ENCODE measurements at regions not wholly inside any gene's neighbourhood (a gene's known extent, or its start where the extent isn't known, plus 50 kb on each side); places are given as distances from the start of the nearest gene placed in this dataset.
"Not testable (repeated sequence)": the region's sequence is repeated elsewhere in the genome, so short reads cannot be mapped to it uniquely, and the experiment has no call there.

GRCh38 chr2:16201848-16202247 lies 261.5 kb downstream of the MYCN start:
- Histone ChIP-seq H3K4me1 (ENCODE audit: insufficient read depth, insufficient read length) (peaks cover 5% of the 10 kb centered on the region), H3K9me3 (ENCODE audit: insufficient read depth, low read length) (peaks cover 4% of the 10 kb centered on the region; the same call in 1 of the 2 replicates), H3K27me3 (ENCODE audit: insufficient read depth, insufficient read length) (no peaks in the 10 kb centered on the region), H3K4me3 (ENCODE audit: insufficient read length, low read depth) (no peak overlapping the region), H3K36me3 (ENCODE audit: insufficient read depth, insufficient read length, low read length) (no peaks in the 10 kb centered on the region), H3K9ac (ENCODE audit: insufficient read length, low read depth) (no peak overlapping the region)
- DNase-seq (ENCODE audit: low read depth, low spot score): no peak
- TF ChIP-seq SUZ12 (IDR thresholded peaks at IDR 0.05; ENCODE audit: extremely low read depth, insufficient read depth, insufficient read length) (no peak), ZNF274 (IDR thresholded peaks at IDR 0.05; ENCODE audit: low read depth, low read length) (no peak), YY1 (IDR thresholded peaks at IDR 0.05; ENCODE audit: insufficient read depth, insufficient read length) (no peak)

GRCh38 chr2:16200554-16201193 lies 260.3 kb downstream of the MYCN start:
- peaks cover 7% of the 10 kb centered on the region for H3K4me1 ChIP-seq (ENCODE audit: insufficient read depth, insufficient read length)
- no peaks in the 10 kb centered on the region for H3K27me3 ChIP-seq (ENCODE audit: insufficient read depth, insufficient read length)
- H3K9me3 ChIP-seq (ENCODE audit: insufficient read depth, low read length): peaks cover 4% of the 10 kb centered on the region; the same call in 1 of the 2 replicates
- no peak for TF ChIP-seq YY1 (IDR thresholded peaks at IDR 0.05; ENCODE audit: insufficient read depth, insufficient read length)
- no peak for TF ChIP-seq ZNF274 (IDR thresholded peaks at IDR 0.05; ENCODE audit: low read depth, low read length)
- TF ChIP-seq SUZ12 (IDR thresholded peaks at IDR 0.05; ENCODE audit: extremely low read depth, insufficient read depth, insufficient read length): no peak
- no peaks in the 10 kb centered on the region for H3K36me3 ChIP-seq (ENCODE audit: insufficient read depth, insufficient read length, low read length)
- H3K4me3 ChIP-seq (ENCODE audit: insufficient read length, low read depth): no peak overlapping the region
- no peak overlapping the region for H3K9ac ChIP-seq (ENCODE audit: insufficient read length, low read depth)
- DNase-seq (ENCODE audit: low read depth, low spot score): no peak

- Histone ChIP-seq H3K36me3 (ENCODE audit: insufficient read depth, insufficient read length, low read length) (no peaks in the 10 kb centered on the region), H3K4me3 (ENCODE audit: insufficient read length, low read depth) (no peak overlapping the region), H3K9me3 (ENCODE audit: insufficient read depth, low read length) (peaks cover 4% of the 10 kb centered on the region; the same call in 1 of the 2 replicates), H3K9ac (ENCODE audit: insufficient read length, low read depth) (no peak overlapping the region), H3K27me3 (ENCODE audit: insufficient read depth, insufficient read length) (no peaks in the 10 kb centered on the region), H3K4me1 (ENCODE audit: insufficient read depth, insufficient read length) (peaks cover 7% of the 10 kb centered on the region)
- DNase-seq (ENCODE audit: low read depth, low spot score): no peak
- TF ChIP-seq ZNF274 (IDR thresholded peaks at IDR 0.05; ENCODE audit: low read depth, low read length) (no peak), YY1 (IDR thresholded peaks at IDR 0.05; ENCODE audit: insufficient read depth, insufficient read length) (no peak)
Observed at GRCh38 chr2:16199882-16200553, 259.7 kb downstream of the MYCN start.

GRCh38 chr2:16199241-16199640 lies 258.9 kb downstream of the MYCN start:
- not testable (repeated sequence) for H3K9ac ChIP-seq (ENCODE audit: insufficient read length, low read depth); H3K4me3 ChIP-seq (ENCODE audit: insufficient read length, low read depth); H3K27me3 ChIP-seq (ENCODE audit: insufficient read depth, insufficient read length); DNase-seq (ENCODE audit: low read depth, low spot score); H3K9me3 ChIP-seq (ENCODE audit: insufficient read depth, low read length); H3K36me3 ChIP-seq (ENCODE audit: insufficient read depth, insufficient read length, low read length); H3K4me1 ChIP-seq (ENCODE audit: insufficient read depth, insufficient read length)

- peaks cover 7% of the 10 kb centered on the region for H3K4me1 ChIP-seq (ENCODE audit: insufficient read depth, insufficient read length)
Observed at GRCh38 chr2:16198166-16198912, 258.0 kb downstream of the MYCN start.

GRCh38 chr2:16197504-16198147 lies 257.3 kb downstream of the MYCN start:
- Histone ChIP-seq H3K4me3 (ENCODE audit: insufficient read length, low read depth) (no peak overlapping the region), H3K36me3 (ENCODE audit: insufficient read depth, insufficient read length, low read length) (no peaks in the 10 kb centered on the region), H3K4me1 (ENCODE audit: insufficient read depth, insufficient read length) (peaks cover 7% of the 10 kb centered on the region), H3K9ac (ENCODE audit: insufficient read length, low read depth) (no peak overlapping the region), H3K27me3 (ENCODE audit: insufficient read depth, insufficient read length) (no peaks in the 10 kb centered on the region), H3K9me3 (ENCODE audit: insufficient read depth, low read length) (peaks cover 4% of the 10 kb centered on the region; the same call in 1 of the 2 replicates)
- no peak for TF ChIP-seq YY1 (IDR thresholded peaks at IDR 0.05; ENCODE audit: insufficient read depth, insufficient read length)
- TF ChIP-seq ZNF274 (IDR thresholded peaks at IDR 0.05; ENCODE audit: low read depth, low read length): no peak
- TF ChIP-seq SUZ12 (IDR thresholded peaks at IDR 0.05; ENCODE audit: extremely low read depth, insufficient read depth, insufficient read length): no peak
- DNase-seq (ENCODE audit: low read depth, low spot score): no peak

More at GRCh38 chr2:16198166-16198912, 258.0 kb downstream of the MYCN start:
- Histone ChIP-seq H3K9ac (ENCODE audit: insufficient read length, low read depth) (no peak overlapping the region), H3K36me3 (ENCODE audit: insufficient read depth, insufficient read length, low read length) (no peaks in the 10 kb centered on the region), H3K9me3 (ENCODE audit: insufficient read depth, low read length) (peaks cover 4% of the 10 kb centered on the region; the same call in 1 of the 2 replicates), H3K4me3 (ENCODE audit: insufficient read length, low read depth) (no peak overlapping the region), H3K27me3 (ENCODE audit: insufficient read depth, insufficient read length) (no peaks in the 10 kb centered on the region)
- no peak for DNase-seq (ENCODE audit: low read depth, low spot score)
- TF ChIP-seq YY1 (IDR thresholded peaks at IDR 0.05; ENCODE audit: insufficient read depth, insufficient read length): no peak
- no peak for TF ChIP-seq ZNF274 (IDR thresholded peaks at IDR 0.05; ENCODE audit: low read depth, low read length)
- no peak for TF ChIP-seq SUZ12 (IDR thresholded peaks at IDR 0.05; ENCODE audit: extremely low read depth, insufficient read depth, insufficient read length)
